H1 (cell line): ENCODE measurements at regions not wholly inside any gene's neighbourhood (a gene's known extent, or its start where the extent isn't known, plus 50 kb on each side); places are given as distances from the start of the nearest gene placed in this dataset.
"Not testable (repeated sequence)": the region's sequence is repeated elsewhere in the genome, so short reads cannot be mapped to it uniquely, and the experiment has no call there.

Experiments
- CTCF ChIA-PET: fragments of 300-600 bp; sonication (Branson Sonifier 250); formaldehyde crosslinking; loops from one replicate; lab custom pipeline; 2021; ENCODE audit not compliant: partially characterized antibody; lab: Charles Lee
- POLR2A ChIA-PET: fragments of 300-600 bp; sonication (Branson Sonifier 250); formaldehyde crosslinking; loops from one replicate; lab custom pipeline; 2021; ENCODE audit warnings: inconsistent platforms; ENCODE audit not compliant: partially characterized antibody; lab: Charles Lee
- DNase-seq, 2 experiments: peaks; one replicate each; pipeline versions ENCODE4 v3.0.0 to v3.0.0-alpha.2; 2010 to 2022; ENCODE audit warnings: low spot score in 2 of 2, low read depth in 1 of 2, mixed read lengths in 1 of 2
- FAIRE-seq: peaks from 2 replicates; lab custom pipeline; 2011; peaks lifted over from hg19 to GRCh38; lab: Jason Lieb, UNC
- H2AFZ ChIP-seq: 2 replicates; pipeline ENCODE4 v1.8.1; 2012; ENCODE audit warnings: low read length, inconsistent platforms
- H2AK5ac ChIP-seq: 2 replicates; pipeline ENCODE4 v1.6.1; 2013; ENCODE audit warnings: low read depth, low read length
- H2BK120ac ChIP-seq: replicated peaks from 2 replicates; pipeline ENCODE3; 2013; ENCODE audit warnings: low read depth, low read length, inconsistent platforms
- H2BK12ac ChIP-seq: 2 replicates; pipeline ENCODE4 v1.6.1; 2013; ENCODE audit warnings: low read depth, low read length
- H2BK15ac ChIP-seq: 2 replicates; pipeline ENCODE4 v1.6.1; 2013; ENCODE audit warnings: low read length
- H2BK20ac ChIP-seq: 2 replicates; pipeline ENCODE4 v1.6.1; 2013; ENCODE audit warnings: low read length
- H2BK5ac ChIP-seq: 2 replicates; pipeline ENCODE4 v1.6.1; 2013; ENCODE audit warnings: low read depth, low read length
- H3K14ac ChIP-seq: 2 replicates; pipeline ENCODE4 v1.6.1; 2013; ENCODE audit warnings: inconsistent platforms; ENCODE audit not compliant: insufficient read length
- H3K18ac ChIP-seq: 2 replicates; pipeline ENCODE4 v1.6.1; 2013; ENCODE audit warnings: low read length; ENCODE audit errors: extremely low read depth
- H3K23ac ChIP-seq: 2 replicates; pipeline ENCODE4 v1.6.1; 2013; ENCODE audit warnings: inconsistent platforms; ENCODE audit not compliant: insufficient read length
- H3K23me2 ChIP-seq: 2 replicates; pipeline ENCODE4 v1.6.1; 2013; ENCODE audit warnings: low read depth, low read length
- H3K27ac ChIP-seq: 2 replicates; pipeline ENCODE4 v1.6.1; 2011; ENCODE audit warnings: low read depth, low read length, inconsistent platforms
- H3K27me3 ChIP-seq, 4 experiments: replicated peaks in 1 of 4; 1 replicate in 1 of 4; 2 replicates in 3 of 4; pipeline versions ENCODE4 v1.6.1 to v1.8.1; 2011 to 2013; ENCODE audit warnings: low read length in 3 of 4, mild to moderate bottlenecking in 3 of 4, inconsistent platforms in 2 of 4, mixed read lengths in 2 of 4, moderate library complexity in 1 of 4; ENCODE audit not compliant: control insufficient read depth in 3 of 4, insufficient read depth in 3 of 4; ENCODE audit errors: extremely low read depth in 1 of 4
- H3K36me3 ChIP-seq, 4 experiments: 2 replicates each; pipeline versions ENCODE4 v1.6.1 to v1.8.1; 2011 to 2013; ENCODE audit warnings: mild to moderate bottlenecking in 4 of 4, low read length in 3 of 4, moderate library complexity in 2 of 4, control low read depth in 1 of 4, inconsistent platforms in 1 of 4; ENCODE audit not compliant: insufficient read depth in 4 of 4, control insufficient read depth in 2 of 4
- H3K4ac ChIP-seq: replicated peaks from 2 replicates; pipeline ENCODE3; 2013; ENCODE audit warnings: low read length, low read depth, mixed read lengths, inconsistent platforms; ENCODE audit not compliant: insufficient read length
- H3K4me1 ChIP-seq, 4 experiments: replicated peaks in 1 of 4; 1 replicate in 1 of 4; 2 replicates in 3 of 4; pipeline versions ENCODE4 v1.6.1 to v1.8.1; 2011 to 2013; ENCODE audit warnings: low read length in 3 of 4, inconsistent platforms in 2 of 4, mixed read lengths in 1 of 4; ENCODE audit not compliant: insufficient read depth in 4 of 4, control insufficient read depth in 3 of 4
- H3K4me2 ChIP-seq, 2 experiments: 2 replicates each; pipeline versions ENCODE4 v1.6.1 to v1.8.1; 2011 to 2013; ENCODE audit warnings: low read depth in 2 of 2, low read length in 2 of 2, control low read depth in 1 of 2, inconsistent platforms in 1 of 2, mild to moderate bottlenecking in 1 of 2; ENCODE audit not compliant: insufficient read depth in 1 of 2
- H3K4me3 ChIP-seq, 4 experiments: fragments of 200-600, 300-600 bp in 1 of 4; sonication (generic), shearing (Covaris generic), sonication (Bioruptor Twin) in 1 of 4; 2 replicates each; pipeline versions ENCODE4 v1.5.1 to v1.8.1; 2011 to 2016; ENCODE audit warnings: low read length in 4 of 4, low read depth in 3 of 4, control low read depth in 2 of 4, inconsistent platforms in 2 of 4, mild to moderate bottlenecking in 2 of 4, mixed read lengths in 1 of 4, moderate library complexity in 1 of 4; ENCODE audit not compliant: insufficient read depth in 2 of 4; ENCODE audit errors: extremely low read depth in 1 of 4
- H3K56ac ChIP-seq: replicated peaks from 2 replicates; pipeline ENCODE3; 2013; ENCODE audit warnings: low read depth, mild to moderate bottlenecking, mixed read lengths, low read length, inconsistent platforms; ENCODE audit not compliant: insufficient read length
- H3K79me1 ChIP-seq: 2 replicates; pipeline ENCODE4 v1.6.1; 2013; ENCODE audit warnings: low read depth, low read length, control low read depth
- H3K79me2 ChIP-seq, 2 experiments: 2 replicates each; pipeline versions ENCODE4 v1.6.1 to v1.8.1; 2012 to 2013; ENCODE audit warnings: low read length in 2 of 2, mild to moderate bottlenecking in 2 of 2, inconsistent platforms in 1 of 2; ENCODE audit not compliant: insufficient read depth in 2 of 2, control insufficient read depth in 1 of 2
- H3K9ac ChIP-seq, 4 experiments: replicated peaks in 1 of 4; 1 replicate in 1 of 4; 2 replicates in 3 of 4; pipeline versions ENCODE4 v1.6.1 to v1.8.1; 2011 to 2013; ENCODE audit warnings: low read depth in 3 of 4, low read length in 3 of 4, control low read depth in 2 of 4, mild to moderate bottlenecking in 2 of 4, moderate library complexity in 2 of 4, inconsistent platforms in 1 of 4; ENCODE audit errors: extremely low read depth in 1 of 4
- H3K9me3 ChIP-seq, 2 experiments: 2 replicates each; pipeline versions ENCODE4 v1.6.1 to v1.8.1; 2012 to 2013; ENCODE audit warnings: mild to moderate bottlenecking in 2 of 2, moderate library complexity in 2 of 2, control low read depth in 1 of 2, inconsistent platforms in 1 of 2, low read depth in 1 of 2, low read length in 1 of 2, mixed read lengths in 1 of 2; ENCODE audit not compliant: insufficient read depth in 2 of 2
- H4K20me1 ChIP-seq, 2 experiments: replicated peaks in 1 of 2; 2 replicates each; pipeline versions ENCODE3 to v1.8.1; 2011 to 2013; ENCODE audit warnings: inconsistent platforms in 2 of 2, low read length in 2 of 2, mild to moderate bottlenecking in 1 of 2; ENCODE audit not compliant: insufficient read depth in 2 of 2, control insufficient read depth in 1 of 2
- H4K5ac ChIP-seq: 2 replicates; pipeline ENCODE4 v1.6.1; 2013; ENCODE audit warnings: low read length, low read depth, mixed read lengths, inconsistent platforms; ENCODE audit not compliant: insufficient read length
- H4K8ac ChIP-seq: 2 replicates; pipeline ENCODE4 v1.8.0; 2013; ENCODE audit warnings: mild to moderate bottlenecking, moderate library complexity, low read length, inconsistent platforms; ENCODE audit not compliant: insufficient read depth; ENCODE audit errors: extremely low read depth
- H4K91ac ChIP-seq: replicated peaks from 2 replicates; pipeline ENCODE3; 2013; ENCODE audit warnings: low read length, mixed read lengths, inconsistent platforms; ENCODE audit not compliant: insufficient read length
- WGBS, 2 experiments: shearing (Covaris generic) in 1 of 2; methylation state at CpG; one replicate each; pipeline versions ENCODE4 v1.1.6 to v1.1.7; 2013 to 2015; ENCODE audit warnings: low lambda C conversion rate in 2 of 2, mixed read lengths in 2 of 2, inconsistent platforms in 1 of 2, low coverage in 1 of 2, missing lambda C conversion rate in 1 of 2; ENCODE audit not compliant: insufficient replicate concordance in 2 of 2, insufficient coverage in 1 of 2, insufficient read length in 1 of 2; ENCODE audit errors: extremely low coverage in 1 of 2, missing lambda C conversion rate in 1 of 2; 5-methylcytosine and 5-hydroxymethylcytosine counted together

GRCh38 chr6:84988766-84989165 is 224.4 kb upstream of the TBX18 start:
- H4K5ac ChIP-seq, H3K56ac ChIP-seq, H3K27me3 ChIP-seq, H3K9me3 ChIP-seq, FAIRE-seq, H3K27ac ChIP-seq, H2BK120ac ChIP-seq, H4K8ac ChIP-seq, H2BK12ac ChIP-seq, H2BK5ac ChIP-seq, POLR2A ChIA-PET, H3K14ac ChIP-seq, H3K4me2 ChIP-seq, H2AFZ ChIP-seq, H3K36me3 ChIP-seq, DNase-seq, H4K91ac ChIP-seq, H3K9ac ChIP-seq, H2BK15ac ChIP-seq, H3K23ac ChIP-seq, H3K79me2 ChIP-seq, CTCF ChIA-PET, H3K79me1 ChIP-seq, H3K4ac ChIP-seq, H3K4me1 ChIP-seq, H3K4me3 ChIP-seq, H4K20me1 ChIP-seq, H2AK5ac ChIP-seq, H3K18ac ChIP-seq, H2BK20ac ChIP-seq, H3K23me2 ChIP-seq: not testable (repeated sequence)
- WGBS, 2 experiments, result 85% methylated on average over 1 of the region's 1 CpG; no CpG with 5 or more reads in 1 of the 2 experiments

- H3K79me1 ChIP-seq, H2AFZ ChIP-seq, H3K18ac ChIP-seq, H3K9ac ChIP-seq, CTCF ChIA-PET, H3K4ac ChIP-seq, H3K23ac ChIP-seq, H2BK15ac ChIP-seq, H2AK5ac ChIP-seq, H3K56ac ChIP-seq, H2BK5ac ChIP-seq, H3K4me3 ChIP-seq, H3K4me2 ChIP-seq, FAIRE-seq, H4K8ac ChIP-seq, H3K27ac ChIP-seq, H2BK20ac ChIP-seq, H3K23me2 ChIP-seq, DNase-seq, H3K14ac ChIP-seq, H3K79me2 ChIP-seq, H3K27me3 ChIP-seq, H4K20me1 ChIP-seq, H4K91ac ChIP-seq, H2BK120ac ChIP-seq, H3K9me3 ChIP-seq, H3K4me1 ChIP-seq, H4K5ac ChIP-seq, POLR2A ChIA-PET, H2BK12ac ChIP-seq, H3K36me3 ChIP-seq: not testable (repeated sequence)
- 92% methylated on average over 3 of the region's 3 CpGs; no CpG with 5 or more reads in 1 of the 2 experiments for WGBS, 2 experiments
These were observed 221.1 kb upstream of the TBX18 start for GRCh38 chr6:84985490-84985889.
